Natural killer cell (primary cell): ENCODE measurements at regions not wholly inside any gene's neighbourhood (a gene's known extent, or its start where the extent isn't known, plus 50 kb on each side); places are given as distances from the start of the nearest gene placed in this dataset.
"Not testable (repeated sequence)": the region's sequence is repeated elsewhere in the genome, so short reads cannot be mapped to it uniquely, and the experiment has no call there.

Experiments
- ATAC-seq, 3 donors: fragments of 150-1000 bp in 2 of 3; fragments of 200-7000 bp in 1 of 3; cut with Tn5 transposase; 1 replicate in 1 of 3; 2 replicates in 2 of 3; pipeline ENCODE4 v1.10.0; 2021; ENCODE audit warnings: mild to moderate bottlenecking in 2 of 3, moderate library complexity in 2 of 3
- DNase-seq, 2 donors: peaks; one replicate each; pipeline versions ENCODE4 v3.0.0 to v3.0.0-alpha.2; 2013 to 2021; ENCODE audit warnings: mixed read lengths in 1 of 2
- H3K27ac ChIP-seq: one replicate; pipeline ENCODE4 v1.5.1; 2013; ENCODE audit warnings: mild to moderate bottlenecking, low read length
- H3K27me3 ChIP-seq: one replicate; pipeline ENCODE4 v1.6.1; 2013; ENCODE audit warnings: low read length; ENCODE audit not compliant: control insufficient read depth, insufficient read depth
- H3K36me3 ChIP-seq: one replicate; pipeline ENCODE4 v1.6.1; 2013; ENCODE audit warnings: low read length; ENCODE audit not compliant: control insufficient read depth, insufficient read depth
- H3K4me1 ChIP-seq: one replicate; pipeline ENCODE4 v1.6.1; 2013; ENCODE audit warnings: low read length; ENCODE audit not compliant: control insufficient read depth, insufficient read depth
- H3K4me3 ChIP-seq: one replicate; pipeline ENCODE4 v1.5.1; 2013; ENCODE audit warnings: low read length
- H3K9me3 ChIP-seq: one replicate; pipeline ENCODE4 v1.6.1; 2013; ENCODE audit warnings: low read length; ENCODE audit not compliant: control insufficient read depth, insufficient read depth
- H3K27ac Mint-ChIP-seq, 2 donors: one replicate each; pipeline ENCODE4 v1.8.0; 2022; ENCODE audit warnings: mild to moderate bottlenecking in 2 of 2, mixed read lengths in 2 of 2, moderate library complexity in 1 of 2
- H3K27me3 Mint-ChIP-seq, 2 donors: one replicate each; pipeline ENCODE4 v1.8.0; 2022; ENCODE audit warnings: low read depth in 2 of 2, mixed read lengths in 2 of 2
- H3K36me3 Mint-ChIP-seq: one replicate; pipeline ENCODE4 v1.8.0; 2022; ENCODE audit warnings: mixed read lengths
- H3K4me1 Mint-ChIP-seq, 2 donors: one replicate each; pipeline ENCODE4 v1.8.0; 2022; ENCODE audit warnings: mixed read lengths in 2 of 2
- H3K4me3 Mint-ChIP-seq: one replicate; pipeline ENCODE4 v1.8.0; 2022; ENCODE audit warnings: mild to moderate bottlenecking, moderate library complexity, mixed read lengths
- H3K9me3 Mint-ChIP-seq, 2 donors: one replicate each; pipeline ENCODE4 v1.8.0; 2022; ENCODE audit warnings: mixed read lengths in 2 of 2
- WGBS: methylation state at CpG from one replicate; pipeline ENCODE4 v1.1.7; 2013; ENCODE audit warnings: missing lambda C conversion rate; ENCODE audit not compliant: insufficient coverage; 5-methylcytosine and 5-hydroxymethylcytosine counted together
- intact Hi-C: fragments of 100-400 bp; cut with micrococcal nuclease; formaldehyde crosslinking; loops from one replicate; pipeline ENCODE4 v1.14.2; 2022
- TF ChIP-seq, protein P1 (sequence below): fragments of 200-600 bp; IDR thresholded peaks from one replicate; pipeline ENCODE4 v1.8.0; 2022; ENCODE audit warnings: antibody characterized with exemption

- peak overlapping the region; percentile 73 for H3K27ac ChIP-seq
- Mint-ChIP-seq H3K36me3 (no peaks in the 10 kb centered on the region), H3K27ac (peak overlapping the region; percentile 82 to 97), H3K4me1 (peaks cover 8 to 24% of the 10 kb centered on the region in 2 donors), H3K4me3 (peak overlapping the region; percentile 97), H3K9me3 (no peaks in the 10 kb centered on the region), H3K27me3 (peaks cover 0 to 7% of the 10 kb centered on the region in 2 donors)
- TF ChIP-seq, protein P1, sequence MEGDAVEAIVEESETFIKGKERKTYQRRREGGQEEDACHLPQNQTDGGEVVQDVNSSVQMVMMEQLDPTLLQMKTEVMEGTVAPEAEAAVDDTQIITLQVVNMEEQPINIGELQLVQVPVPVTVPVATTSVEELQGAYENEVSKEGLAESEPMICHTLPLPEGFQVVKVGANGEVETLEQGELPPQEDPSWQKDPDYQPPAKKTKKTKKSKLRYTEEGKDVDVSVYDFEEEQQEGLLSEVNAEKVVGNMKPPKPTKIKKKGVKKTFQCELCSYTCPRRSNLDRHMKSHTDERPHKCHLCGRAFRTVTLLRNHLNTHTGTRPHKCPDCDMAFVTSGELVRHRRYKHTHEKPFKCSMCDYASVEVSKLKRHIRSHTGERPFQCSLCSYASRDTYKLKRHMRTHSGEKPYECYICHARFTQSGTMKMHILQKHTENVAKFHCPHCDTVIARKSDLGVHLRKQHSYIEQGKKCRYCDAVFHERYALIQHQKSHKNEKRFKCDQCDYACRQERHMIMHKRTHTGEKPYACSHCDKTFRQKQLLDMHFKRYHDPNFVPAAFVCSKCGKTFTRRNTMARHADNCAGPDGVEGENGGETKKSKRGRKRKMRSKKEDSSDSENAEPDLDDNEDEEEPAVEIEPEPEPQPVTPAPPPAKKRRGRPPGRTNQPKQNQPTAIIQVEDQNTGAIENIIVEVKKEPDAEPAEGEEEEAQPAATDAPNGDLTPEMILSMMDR: no peak
- H3K36me3 ChIP-seq: no peaks in the 10 kb centered on the region
- DNase-seq: peak; percentile 82 to 89
- under 1% methylated on average over 97 of the region's 97 CpGs for WGBS
- peaks cover 9% of the 10 kb centered on the region for H3K4me1 ChIP-seq
- no peaks in the 10 kb centered on the region for H3K27me3 ChIP-seq
- peak overlapping the region; percentile 94 for H3K4me3 ChIP-seq
- H3K9me3 ChIP-seq: no peaks in the 10 kb centered on the region
- peak; percentile 98 to 99 (median 99) for ATAC-seq
- intact Hi-C loops: loop anchor here (10.0 kb wide), 1 partner anchor 844 kb away; no protein-coding TSS in a partner anchor
Measured at GRCh38 chr9:94030318-94031179, 53.7 kb upstream of the PTPDC1 start.

- peak overlapping the region; percentile 94 for H3K4me3 ChIP-seq
- peaks cover 0 to 6% of the 10 kb centered on the region in 2 donors for H3K27me3 Mint-ChIP-seq
- intact Hi-C loops: loop anchor here (10.0 kb wide), 1 partner anchor 845 kb away; no protein-coding TSS in a partner anchor
- H3K27ac ChIP-seq: peak overlapping the region; percentile 73
- no peaks in the 10 kb centered on the region for H3K36me3 ChIP-seq
- no peaks in the 10 kb centered on the region for H3K9me3 ChIP-seq
- H3K27me3 ChIP-seq: no peaks in the 10 kb centered on the region
- ATAC-seq (no peak), DNase-seq (no peak)
- peaks cover 9% of the 10 kb centered on the region for H3K4me1 ChIP-seq
- TF ChIP-seq, protein P1: no peak
- peaks cover 1 to 3% of the 10 kb centered on the region in 2 donors for H3K9me3 Mint-ChIP-seq
- peak overlapping the region; percentile 97 for H3K4me3 Mint-ChIP-seq
- 27% methylated on average over 4 of the region's 6 CpGs for WGBS
- H3K36me3 Mint-ChIP-seq: no peaks in the 10 kb centered on the region
- peaks cover 8 to 24% of the 10 kb centered on the region in 2 donors for H3K4me1 Mint-ChIP-seq
- peak overlapping the region; percentile 82 to 97 for H3K27ac Mint-ChIP-seq
Measured at GRCh38 chr9:94029932-94030317, 54.3 kb upstream of the PTPDC1 start.

GRCh38 chr9:94026816-94027215, 57.4 kb upstream of the PTPDC1 start:
- Mint-ChIP-seq H3K9me3 (peaks cover 3 to 4% of the 10 kb centered on the region in 2 donors), H3K4me1 (peaks cover 8 to 24% of the 10 kb centered on the region in 2 donors), H3K27ac (no peak overlapping the region), H3K36me3 (no peaks in the 10 kb centered on the region), H3K27me3 (peaks cover 0 to 7% of the 10 kb centered on the region in 2 donors), H3K4me3 (no peak overlapping the region)
- ATAC-seq (no peak), DNase-seq (no peak)
- intact Hi-C loops: no loop called here
- Histone ChIP-seq H3K27ac (no peak overlapping the region), H3K9me3 (no peaks in the 10 kb centered on the region), H3K4me3 (no peak overlapping the region), H3K4me1 (peaks cover 9% of the 10 kb centered on the region), H3K36me3 (no peaks in the 10 kb centered on the region), H3K27me3 (no peaks in the 10 kb centered on the region)
- TF ChIP-seq, protein P1: no peak

DNA sequence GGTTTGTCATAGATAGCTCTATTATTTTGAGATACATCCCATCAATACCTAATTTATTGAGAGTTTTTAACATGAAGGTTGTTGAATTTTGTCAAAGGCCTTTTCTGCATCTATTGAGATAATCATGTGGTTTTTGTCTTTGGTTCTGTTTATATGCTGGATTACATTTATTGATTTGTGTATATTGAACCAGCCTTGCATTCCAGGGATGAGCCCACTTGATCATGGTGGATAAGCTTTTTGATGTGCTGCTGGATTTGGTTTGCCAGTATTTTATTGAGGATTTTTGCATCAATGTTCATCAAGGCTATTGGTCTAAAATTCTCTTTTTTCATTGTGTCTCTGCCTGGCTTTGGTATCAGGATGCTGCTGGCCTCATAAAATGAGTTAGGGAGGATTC, 61.8 kb upstream of the PTPDC1 start:
- H3K4me1 ChIP-seq, H3K9me3 Mint-ChIP-seq, H3K27me3 ChIP-seq, H3K27ac ChIP-seq, H3K36me3 ChIP-seq, ATAC-seq, H3K9me3 ChIP-seq, H3K4me3 ChIP-seq, H3K4me3 Mint-ChIP-seq, H3K36me3 Mint-ChIP-seq, DNase-seq, intact Hi-C loops, H3K4me1 Mint-ChIP-seq, H3K27me3 Mint-ChIP-seq, H3K27ac Mint-ChIP-seq: not testable (repeated sequence)

- DNase-seq, H3K4me3 Mint-ChIP-seq, H3K4me1 Mint-ChIP-seq, H3K4me3 ChIP-seq, H3K9me3 Mint-ChIP-seq, H3K9me3 ChIP-seq, H3K36me3 Mint-ChIP-seq, intact Hi-C loops, H3K27me3 ChIP-seq, H3K27ac Mint-ChIP-seq, H3K27ac ChIP-seq, ATAC-seq, H3K36me3 ChIP-seq, H3K4me1 ChIP-seq: not testable (repeated sequence)
- H3K27me3 Mint-ChIP-seq: peaks cover 16 to 17% of the 10 kb centered on the region in 2 donors
- no CpG with 5 or more reads among the region's 2 CpGs for WGBS
Measured at GRCh38 chr9:94020836-94021235, 63.4 kb upstream of the PTPDC1 start.
